GM12892 (cell line): ENCODE measurements at regions not wholly inside any gene's neighbourhood (a gene's known extent, or its start where the extent isn't known, plus 50 kb on each side); places are given as distances from the start of the nearest gene placed in this dataset.

ENCODE experiments used
- POLR2A ChIP-seq: IDR thresholded peaks from 2 replicates; pipeline ENCODE4 v1.6.1; 2011; ENCODE audit warnings: low read depth, low read length, control low read depth
- POLR2AphosphoS5 ChIP-seq: IDR thresholded peaks from 2 replicates; pipeline ENCODE4 v1.6.1; 2011; ENCODE audit warnings: low read depth, low read length, control low read depth

GRCh38 chr5:29213475-29213874 is 1980.0 kb upstream of the CDH6 start:
- TF ChIP-seq POLR2A (no peak), POLR2AphosphoS5 (no peak)
